Suprapubic skin (tissue), 4 donors: ENCODE measurements at regions not wholly inside any gene's neighbourhood (a gene's known extent, or its start where the extent isn't known, plus 50 kb on each side); places are given as distances from the start of the nearest gene placed in this dataset.
"Not testable (repeated sequence)": the region's sequence is repeated elsewhere in the genome, so short reads cannot be mapped to it uniquely, and the experiment has no call there.

ENCODE experiments used
- DNase-seq, 2 donors: peaks; one replicate each; pipeline ENCODE4 v3.0.0-alpha.2; 2019; ENCODE audit warnings: low spot score in 2 of 2
- H3K27ac ChIP-seq: fragments of 200-600 bp; sonication (generic); one replicate; pipeline ENCODE4 v1.5.1; 2019
- H3K27me3 ChIP-seq: fragments of 200-600 bp; sonication (generic); one replicate; pipeline ENCODE4 v1.5.1; 2019
- H3K36me3 ChIP-seq: fragments of 200-600 bp; sonication (generic); one replicate; pipeline ENCODE4 v1.5.1; 2019
- H3K4me1 ChIP-seq: fragments of 200-600 bp; sonication (generic); one replicate; pipeline ENCODE4 v1.5.1; 2019
- H3K4me3 ChIP-seq: fragments of 200-600 bp; sonication (generic); one replicate; pipeline ENCODE4 v1.5.1; 2019; ENCODE audit warnings: mild to moderate bottlenecking
- H3K9me3 ChIP-seq: fragments of 200-600 bp; sonication (generic); one replicate; pipeline ENCODE4 v1.5.1; 2019
- EP300 ChIP-seq: sonication (generic); formaldehyde crosslinking; IDR thresholded peaks from one replicate; pipeline ENCODE4 v1.6.1; 2017; ENCODE audit warnings: antibody characterized with exemption
- POLR2A ChIP-seq, 2 donors: fragments of 450-650 bp; IDR thresholded peaks; one replicate each; pipeline ENCODE4 v1.6.1; 2017; ENCODE audit warnings: antibody characterized with exemption in 2 of 2, mild to moderate bottlenecking in 2 of 2, moderate library complexity in 2 of 2
- POLR2AphosphoS5 ChIP-seq, 3 donors: sonication (generic); formaldehyde crosslinking; IDR thresholded peaks; one replicate each; pipeline ENCODE4 v1.6.1; 2017; ENCODE audit warnings: antibody characterized with exemption in 3 of 3
- WGBS: methylation state at CpG from one replicate; pipeline ENCODE4 v1.1.5; 2018; 5-methylcytosine and 5-hydroxymethylcytosine counted together
- TF ChIP-seq, protein P1 (sequence below), 2 donors: fragments of 200-600 bp in 1 of 2; fragments of 450-650 bp in 1 of 2; sonication (generic) in 1 of 2; IDR thresholded peaks; one replicate each; pipeline ENCODE4 v1.5.1; 2016 to 2019; ENCODE audit warnings: antibody characterized with exemption in 2 of 2, mild to moderate bottlenecking in 1 of 2, moderate library complexity in 1 of 2

DNA sequence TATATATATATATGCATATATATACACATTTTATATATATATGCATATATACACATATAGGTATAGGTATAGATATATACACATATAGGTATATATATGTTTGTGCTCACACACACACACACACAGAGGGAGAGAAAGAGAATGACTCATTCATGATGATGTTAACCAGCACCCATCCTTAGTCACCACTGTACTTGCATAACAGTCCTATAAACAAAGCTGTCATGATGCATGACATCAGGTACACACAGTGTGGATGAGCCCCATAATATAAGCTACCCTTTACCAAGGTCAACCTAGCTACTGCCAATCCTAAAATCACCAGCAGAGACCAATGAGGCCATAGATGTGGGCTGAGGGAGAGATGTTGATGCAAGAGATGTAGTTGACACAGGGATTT is 1408.0 kb downstream of the RAPGEF2 start:
- H3K4me3 ChIP-seq = no peak overlapping the region
- DNase-seq = no peak
- H3K27ac ChIP-seq = no peak overlapping the region
- H3K36me3 ChIP-seq = no peaks in the 10 kb centered on the region
- no peak for TF ChIP-seq EP300
- no peak for TF ChIP-seq POLR2AphosphoS5 (IDR thresholded peaks at IDR 0.05)
- TF ChIP-seq, protein P1, sequence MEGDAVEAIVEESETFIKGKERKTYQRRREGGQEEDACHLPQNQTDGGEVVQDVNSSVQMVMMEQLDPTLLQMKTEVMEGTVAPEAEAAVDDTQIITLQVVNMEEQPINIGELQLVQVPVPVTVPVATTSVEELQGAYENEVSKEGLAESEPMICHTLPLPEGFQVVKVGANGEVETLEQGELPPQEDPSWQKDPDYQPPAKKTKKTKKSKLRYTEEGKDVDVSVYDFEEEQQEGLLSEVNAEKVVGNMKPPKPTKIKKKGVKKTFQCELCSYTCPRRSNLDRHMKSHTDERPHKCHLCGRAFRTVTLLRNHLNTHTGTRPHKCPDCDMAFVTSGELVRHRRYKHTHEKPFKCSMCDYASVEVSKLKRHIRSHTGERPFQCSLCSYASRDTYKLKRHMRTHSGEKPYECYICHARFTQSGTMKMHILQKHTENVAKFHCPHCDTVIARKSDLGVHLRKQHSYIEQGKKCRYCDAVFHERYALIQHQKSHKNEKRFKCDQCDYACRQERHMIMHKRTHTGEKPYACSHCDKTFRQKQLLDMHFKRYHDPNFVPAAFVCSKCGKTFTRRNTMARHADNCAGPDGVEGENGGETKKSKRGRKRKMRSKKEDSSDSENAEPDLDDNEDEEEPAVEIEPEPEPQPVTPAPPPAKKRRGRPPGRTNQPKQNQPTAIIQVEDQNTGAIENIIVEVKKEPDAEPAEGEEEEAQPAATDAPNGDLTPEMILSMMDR (IDR thresholded peaks at IDR 0.05) = no peak
- no peak for TF ChIP-seq POLR2A (IDR thresholded peaks at IDR 0.05)
- H3K4me1 ChIP-seq = no peaks in the 10 kb centered on the region
- H3K27me3 ChIP-seq = no peaks in the 10 kb centered on the region
- H3K9me3 ChIP-seq = no peaks in the 10 kb centered on the region

DNA sequence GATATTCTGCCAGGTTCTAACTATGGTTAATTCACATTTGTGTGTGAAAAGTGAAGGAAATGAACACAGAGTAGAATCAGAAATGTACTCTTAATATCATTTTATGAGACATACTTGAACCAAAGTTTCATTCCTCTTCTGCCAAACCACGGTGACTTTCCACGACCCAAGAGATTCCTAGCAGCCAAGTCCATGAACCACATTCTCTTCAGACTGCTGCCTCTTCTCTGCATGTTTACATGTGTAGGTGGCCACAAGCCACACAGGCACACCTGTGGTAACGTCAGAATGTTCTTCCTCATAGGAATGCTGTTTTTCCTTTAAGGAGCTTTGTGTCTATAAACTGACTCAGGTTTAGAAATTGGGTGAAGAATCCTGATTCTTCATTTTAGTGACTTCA is 1411.2 kb downstream of the RAPGEF2 start:
- no peaks in the 10 kb centered on the region for H3K9me3 ChIP-seq
- no peaks in the 10 kb centered on the region for H3K4me1 ChIP-seq
- H3K27me3 ChIP-seq = no peaks in the 10 kb centered on the region
- WGBS = 54% methylated on average over 3 of the region's 3 CpGs
- TF ChIP-seq, protein P1 (IDR thresholded peaks at IDR 0.05) = no peak
- TF ChIP-seq EP300 = no peak
- TF ChIP-seq POLR2A (IDR thresholded peaks at IDR 0.05) = no peak
- TF ChIP-seq POLR2AphosphoS5 (IDR thresholded peaks at IDR 0.05) = no peak
- no peak for DNase-seq
- H3K27ac ChIP-seq = no peak overlapping the region
- H3K4me3 ChIP-seq = no peak overlapping the region
- no peaks in the 10 kb centered on the region for H3K36me3 ChIP-seq

DNA sequence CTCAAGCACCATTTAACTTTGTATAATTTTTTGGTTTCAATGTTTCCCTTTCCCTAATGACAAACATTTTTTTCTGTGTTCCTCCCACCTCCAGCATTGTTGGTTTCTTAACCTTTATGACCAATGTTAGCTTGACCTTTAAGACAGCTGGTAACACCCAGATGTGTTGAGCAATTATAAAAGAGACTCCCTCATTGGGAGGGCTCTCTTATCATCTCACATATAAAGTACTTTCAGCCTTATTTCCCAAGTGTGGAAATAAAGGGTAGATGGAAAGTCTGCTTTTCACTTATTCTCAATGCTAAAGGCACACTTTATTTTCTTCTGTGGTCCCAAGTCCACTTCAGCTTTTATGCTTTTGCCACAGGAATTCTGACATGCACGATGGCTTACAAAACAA is 1420.4 kb downstream of the RAPGEF2 start:
- Histone ChIP-seq H3K4me3 (no peak overlapping the region), H3K9me3 (no peaks in the 10 kb centered on the region), H3K36me3 (no peaks in the 10 kb centered on the region), H3K4me1 (no peaks in the 10 kb centered on the region), H3K27me3 (no peaks in the 10 kb centered on the region), H3K27ac (no peak overlapping the region)
- 44% methylated on average over 1 of the region's 1 CpG for WGBS
- DNase-seq = no peak
- TF ChIP-seq POLR2A (IDR thresholded peaks at IDR 0.05) (no peak), EP300 (no peak)

DNA sequence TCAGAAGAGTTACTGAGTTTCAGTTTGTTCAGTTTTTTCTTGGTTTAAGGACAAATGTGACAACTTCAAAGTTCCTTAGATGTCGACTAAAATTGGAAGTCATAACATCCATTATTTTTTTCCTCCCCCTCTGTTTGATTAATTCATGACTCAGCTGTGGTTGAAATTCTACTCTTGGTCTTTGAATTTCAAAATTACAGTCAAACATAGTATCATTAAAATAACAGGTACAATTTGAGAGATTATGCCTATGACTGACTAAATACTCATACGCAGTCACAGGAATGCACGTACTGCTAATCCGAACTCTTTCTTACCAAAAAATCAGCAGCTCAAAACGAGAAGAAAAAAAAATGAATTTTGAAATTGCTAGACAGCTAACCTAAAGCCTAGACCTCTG is 1434.8 kb downstream of the RAPGEF2 start:
- no peak overlapping the region for H3K27ac ChIP-seq
- no peak for DNase-seq
- no peaks in the 10 kb centered on the region for H3K36me3 ChIP-seq
- no peaks in the 10 kb centered on the region for H3K4me1 ChIP-seq
- no peaks in the 10 kb centered on the region for H3K9me3 ChIP-seq
- 91% methylated on average over 5 of the region's 5 CpGs for WGBS
- TF ChIP-seq, protein P1 (IDR thresholded peaks at IDR 0.05) = no peak
- no peaks in the 10 kb centered on the region for H3K27me3 ChIP-seq
- no peak overlapping the region for H3K4me3 ChIP-seq

DNA sequence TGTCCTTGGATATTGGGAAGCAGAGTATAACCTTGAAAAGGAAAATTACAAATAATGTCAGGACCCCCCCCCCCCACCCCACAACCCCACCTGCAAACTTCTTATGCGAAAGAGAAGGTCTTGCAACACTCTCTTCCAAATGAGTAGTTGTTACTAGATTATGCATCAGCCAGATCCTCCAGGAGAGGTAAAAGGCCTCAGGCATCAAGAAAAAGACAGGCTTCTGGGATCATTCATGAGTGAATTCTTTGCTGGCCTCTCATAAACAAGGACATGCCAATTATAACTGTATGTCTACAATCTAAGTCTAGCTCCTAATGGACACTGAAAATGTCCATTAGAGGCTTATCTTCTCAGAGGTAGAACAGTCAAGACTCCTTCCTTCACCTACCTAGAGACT is 1443.3 kb downstream of the RAPGEF2 start:
- Histone ChIP-seq H3K9me3 (peaks cover 5% of the 10 kb centered on the region), H3K27ac (no peak overlapping the region), H3K27me3 (no peaks in the 10 kb centered on the region), H3K36me3 (no peaks in the 10 kb centered on the region), H3K4me1 (no peaks in the 10 kb centered on the region), H3K4me3 (no peak overlapping the region)
- WGBS = 73% methylated on average over 1 of the region's 1 CpG
- TF ChIP-seq POLR2AphosphoS5 (IDR thresholded peaks at IDR 0.05) = no peak
- TF ChIP-seq, protein P1 (IDR thresholded peaks at IDR 0.05) = no peak
- no peak for TF ChIP-seq POLR2A (IDR thresholded peaks at IDR 0.05)
- no peak for TF ChIP-seq EP300
- DNase-seq = no peak

DNA sequence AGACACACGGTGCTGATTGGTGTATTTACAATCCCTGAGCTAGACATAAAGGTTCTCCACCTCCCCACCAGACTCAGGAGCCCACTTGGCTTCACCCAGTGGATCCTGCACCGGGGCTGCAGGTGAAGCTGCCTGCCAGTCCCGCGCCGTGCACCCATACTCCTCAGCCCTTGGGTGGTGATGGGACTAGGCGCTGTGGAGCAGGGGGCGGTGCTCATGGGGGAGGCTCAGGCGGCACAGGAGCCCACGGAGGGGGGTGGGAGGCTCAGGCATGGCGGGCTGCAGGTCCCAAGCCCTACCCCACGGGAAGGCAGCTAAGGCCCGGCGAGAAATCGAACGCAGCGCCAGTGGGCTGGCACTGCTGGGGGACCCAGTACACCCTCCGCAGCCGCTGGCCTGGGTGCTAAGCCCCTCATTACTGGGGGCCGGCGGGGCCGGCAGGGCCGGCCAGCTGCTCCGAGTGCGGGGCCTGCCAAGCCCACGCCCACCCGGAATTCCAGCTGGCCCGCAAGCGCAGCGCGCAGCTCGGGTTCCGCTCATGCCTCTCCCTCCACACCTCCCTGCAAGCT is 1447.2 kb downstream of the RAPGEF2 start:
- not testable (repeated sequence) for H3K4me3 ChIP-seq, H3K27me3 ChIP-seq, H3K4me1 ChIP-seq, H3K9me3 ChIP-seq, DNase-seq, H3K27ac ChIP-seq, H3K36me3 ChIP-seq
- 100% methylated on average over 9 of the region's 32 CpGs for WGBS
